H1 (cell line): ENCODE measurements at regions not wholly inside any gene's neighbourhood (a gene's known extent, or its start where the extent isn't known, plus 50 kb on each side); places are given as distances from the start of the nearest gene placed in this dataset.

Experiments used
- CTCF ChIA-PET: fragments of 300-600 bp; sonication (Branson Sonifier 250); formaldehyde crosslinking; loops from one replicate; lab custom pipeline; 2021; ENCODE audit not compliant: partially characterized antibody; lab: Charles Lee
- POLR2A ChIA-PET: fragments of 300-600 bp; sonication (Branson Sonifier 250); formaldehyde crosslinking; loops from one replicate; lab custom pipeline; 2021; ENCODE audit warnings: inconsistent platforms; ENCODE audit not compliant: partially characterized antibody; lab: Charles Lee
- DNase-seq, 2 experiments: peaks; one replicate each; pipeline versions ENCODE4 v3.0.0 to v3.0.0-alpha.2; 2010 to 2022; ENCODE audit warnings: low spot score in 2 of 2, low read depth in 1 of 2, mixed read lengths in 1 of 2
- FAIRE-seq: peaks from 2 replicates; lab custom pipeline; 2011; peaks lifted over from hg19 to GRCh38; lab: Jason Lieb, UNC
- H2AFZ ChIP-seq: 2 replicates; pipeline ENCODE4 v1.8.1; 2012; ENCODE audit warnings: low read length, inconsistent platforms
- H2AK5ac ChIP-seq: 2 replicates; pipeline ENCODE4 v1.6.1; 2013; ENCODE audit warnings: low read depth, low read length
- H2BK120ac ChIP-seq: replicated peaks from 2 replicates; pipeline ENCODE3; 2013; ENCODE audit warnings: low read depth, low read length, inconsistent platforms
- H2BK12ac ChIP-seq: 2 replicates; pipeline ENCODE4 v1.6.1; 2013; ENCODE audit warnings: low read depth, low read length
- H2BK15ac ChIP-seq: 2 replicates; pipeline ENCODE4 v1.6.1; 2013; ENCODE audit warnings: low read length
- H2BK20ac ChIP-seq: 2 replicates; pipeline ENCODE4 v1.6.1; 2013; ENCODE audit warnings: low read length
- H2BK5ac ChIP-seq: 2 replicates; pipeline ENCODE4 v1.6.1; 2013; ENCODE audit warnings: low read depth, low read length
- H3K14ac ChIP-seq: 2 replicates; pipeline ENCODE4 v1.6.1; 2013; ENCODE audit warnings: inconsistent platforms; ENCODE audit not compliant: insufficient read length
- H3K18ac ChIP-seq: 2 replicates; pipeline ENCODE4 v1.6.1; 2013; ENCODE audit warnings: low read length; ENCODE audit errors: extremely low read depth
- H3K23ac ChIP-seq: 2 replicates; pipeline ENCODE4 v1.6.1; 2013; ENCODE audit warnings: inconsistent platforms; ENCODE audit not compliant: insufficient read length
- H3K23me2 ChIP-seq: 2 replicates; pipeline ENCODE4 v1.6.1; 2013; ENCODE audit warnings: low read depth, low read length
- H3K27ac ChIP-seq: 2 replicates; pipeline ENCODE4 v1.6.1; 2011; ENCODE audit warnings: low read depth, low read length, inconsistent platforms
- H3K27me3 ChIP-seq, 4 experiments: replicated peaks in 1 of 4; 1 replicate in 1 of 4; 2 replicates in 3 of 4; pipeline versions ENCODE4 v1.6.1 to v1.8.1; 2011 to 2013; ENCODE audit warnings: low read length in 3 of 4, mild to moderate bottlenecking in 3 of 4, inconsistent platforms in 2 of 4, mixed read lengths in 2 of 4, moderate library complexity in 1 of 4; ENCODE audit not compliant: control insufficient read depth in 3 of 4, insufficient read depth in 3 of 4; ENCODE audit errors: extremely low read depth in 1 of 4
- H3K36me3 ChIP-seq, 4 experiments: 2 replicates each; pipeline versions ENCODE4 v1.6.1 to v1.8.1; 2011 to 2013; ENCODE audit warnings: mild to moderate bottlenecking in 4 of 4, low read length in 3 of 4, moderate library complexity in 2 of 4, control low read depth in 1 of 4, inconsistent platforms in 1 of 4; ENCODE audit not compliant: insufficient read depth in 4 of 4, control insufficient read depth in 2 of 4
- H3K4ac ChIP-seq: replicated peaks from 2 replicates; pipeline ENCODE3; 2013; ENCODE audit warnings: low read length, low read depth, mixed read lengths, inconsistent platforms; ENCODE audit not compliant: insufficient read length
- H3K4me1 ChIP-seq, 4 experiments: replicated peaks in 1 of 4; 1 replicate in 1 of 4; 2 replicates in 3 of 4; pipeline versions ENCODE4 v1.6.1 to v1.8.1; 2011 to 2013; ENCODE audit warnings: low read length in 3 of 4, inconsistent platforms in 2 of 4, mixed read lengths in 1 of 4; ENCODE audit not compliant: insufficient read depth in 4 of 4, control insufficient read depth in 3 of 4
- H3K4me2 ChIP-seq, 2 experiments: 2 replicates each; pipeline versions ENCODE4 v1.6.1 to v1.8.1; 2011 to 2013; ENCODE audit warnings: low read depth in 2 of 2, low read length in 2 of 2, control low read depth in 1 of 2, inconsistent platforms in 1 of 2, mild to moderate bottlenecking in 1 of 2; ENCODE audit not compliant: insufficient read depth in 1 of 2
- H3K4me3 ChIP-seq, 4 experiments: fragments of 200-600, 300-600 bp in 1 of 4; sonication (generic), shearing (Covaris generic), sonication (Bioruptor Twin) in 1 of 4; 2 replicates each; pipeline versions ENCODE4 v1.5.1 to v1.8.1; 2011 to 2016; ENCODE audit warnings: low read length in 4 of 4, low read depth in 3 of 4, control low read depth in 2 of 4, inconsistent platforms in 2 of 4, mild to moderate bottlenecking in 2 of 4, mixed read lengths in 1 of 4, moderate library complexity in 1 of 4; ENCODE audit not compliant: insufficient read depth in 2 of 4; ENCODE audit errors: extremely low read depth in 1 of 4
- H3K56ac ChIP-seq: replicated peaks from 2 replicates; pipeline ENCODE3; 2013; ENCODE audit warnings: low read depth, mild to moderate bottlenecking, mixed read lengths, low read length, inconsistent platforms; ENCODE audit not compliant: insufficient read length
- H3K79me1 ChIP-seq: 2 replicates; pipeline ENCODE4 v1.6.1; 2013; ENCODE audit warnings: low read depth, low read length, control low read depth
- H3K79me2 ChIP-seq, 2 experiments: 2 replicates each; pipeline versions ENCODE4 v1.6.1 to v1.8.1; 2012 to 2013; ENCODE audit warnings: low read length in 2 of 2, mild to moderate bottlenecking in 2 of 2, inconsistent platforms in 1 of 2; ENCODE audit not compliant: insufficient read depth in 2 of 2, control insufficient read depth in 1 of 2
- H3K9ac ChIP-seq, 4 experiments: replicated peaks in 1 of 4; 1 replicate in 1 of 4; 2 replicates in 3 of 4; pipeline versions ENCODE4 v1.6.1 to v1.8.1; 2011 to 2013; ENCODE audit warnings: low read depth in 3 of 4, low read length in 3 of 4, control low read depth in 2 of 4, mild to moderate bottlenecking in 2 of 4, moderate library complexity in 2 of 4, inconsistent platforms in 1 of 4; ENCODE audit errors: extremely low read depth in 1 of 4
- H3K9me3 ChIP-seq, 2 experiments: 2 replicates each; pipeline versions ENCODE4 v1.6.1 to v1.8.1; 2012 to 2013; ENCODE audit warnings: mild to moderate bottlenecking in 2 of 2, moderate library complexity in 2 of 2, control low read depth in 1 of 2, inconsistent platforms in 1 of 2, low read depth in 1 of 2, low read length in 1 of 2, mixed read lengths in 1 of 2; ENCODE audit not compliant: insufficient read depth in 2 of 2
- H4K20me1 ChIP-seq, 2 experiments: replicated peaks in 1 of 2; 2 replicates each; pipeline versions ENCODE3 to v1.8.1; 2011 to 2013; ENCODE audit warnings: inconsistent platforms in 2 of 2, low read length in 2 of 2, mild to moderate bottlenecking in 1 of 2; ENCODE audit not compliant: insufficient read depth in 2 of 2, control insufficient read depth in 1 of 2
- H4K5ac ChIP-seq: 2 replicates; pipeline ENCODE4 v1.6.1; 2013; ENCODE audit warnings: low read length, low read depth, mixed read lengths, inconsistent platforms; ENCODE audit not compliant: insufficient read length
- H4K8ac ChIP-seq: 2 replicates; pipeline ENCODE4 v1.8.0; 2013; ENCODE audit warnings: mild to moderate bottlenecking, moderate library complexity, low read length, inconsistent platforms; ENCODE audit not compliant: insufficient read depth; ENCODE audit errors: extremely low read depth
- H4K91ac ChIP-seq: replicated peaks from 2 replicates; pipeline ENCODE3; 2013; ENCODE audit warnings: low read length, mixed read lengths, inconsistent platforms; ENCODE audit not compliant: insufficient read length
- CEBPB ChIP-seq: IDR thresholded peaks from 2 replicates; pipeline ENCODE4 v1.6.1; 2012; ENCODE audit warnings: low read depth, low read length
- EZH2 ChIP-seq: fragments of 200-600 bp; sonication (generic); IDR thresholded peaks from 2 replicates; pipeline ENCODE4 v1.7.1; 2012; ENCODE audit warnings: low read depth, mild to moderate bottlenecking, moderate library complexity, low read length, inconsistent platforms; ENCODE audit not compliant: severe bottlenecking
- FOSL1 ChIP-seq: IDR thresholded peaks from 2 replicates; pipeline ENCODE4 v1.6.1; 2011; ENCODE audit warnings: mild to moderate bottlenecking, low read depth, low read length, moderate library complexity; ENCODE audit not compliant: insufficient read depth
- KDM1A ChIP-seq: fragments of 200-600, 300-600 bp; sonication (generic); IDR thresholded peaks from 2 replicates; pipeline ENCODE4 v1.7.1; 2016; ENCODE audit warnings: mild to moderate bottlenecking, low read length, borderline replicate concordance
- KDM4A ChIP-seq: IDR thresholded peaks from one replicate; pipeline ENCODE4 v1.7.1; 2012; ENCODE audit warnings: low read depth, mild to moderate bottlenecking, moderate library complexity, low read length, inconsistent platforms; ENCODE audit not compliant: severe bottlenecking
- RFX5 ChIP-seq: IDR thresholded peaks from 2 replicates; pipeline ENCODE4 v1.6.1; 2011; ENCODE audit warnings: low read depth, low read length, improper control_type of control experiment, borderline replicate concordance
- SP1 ChIP-seq: IDR thresholded peaks from 2 replicates; pipeline ENCODE4 v1.6.1; 2011; ENCODE audit warnings: low read depth, low read length
- SRF ChIP-seq: IDR thresholded peaks from 2 replicates; pipeline ENCODE4 v1.6.1; 2011; ENCODE audit warnings: mild to moderate bottlenecking, low read depth, low read length, moderate library complexity
- WGBS, 2 experiments: shearing (Covaris generic) in 1 of 2; methylation state at CpG; one replicate each; pipeline versions ENCODE4 v1.1.6 to v1.1.7; 2013 to 2015; ENCODE audit warnings: low lambda C conversion rate in 2 of 2, mixed read lengths in 2 of 2, inconsistent platforms in 1 of 2, low coverage in 1 of 2, missing lambda C conversion rate in 1 of 2; ENCODE audit not compliant: insufficient replicate concordance in 2 of 2, insufficient coverage in 1 of 2, insufficient read length in 1 of 2; ENCODE audit errors: extremely low coverage in 1 of 2, missing lambda C conversion rate in 1 of 2; 5-methylcytosine and 5-hydroxymethylcytosine counted together
- TF ChIP-seq, protein P1 (sequence below): IDR thresholded peaks from 2 replicates; pipeline ENCODE4 v1.6.1; 2011; ENCODE audit warnings: low read length, improper control_type of control experiment
- TF ChIP-seq, protein P2 (sequence below): IDR thresholded peaks from 2 replicates; pipeline ENCODE4 v1.6.1; 2011; ENCODE audit warnings: low read depth, mild to moderate bottlenecking, low read length; ENCODE audit not compliant: insufficient read depth

DNA sequence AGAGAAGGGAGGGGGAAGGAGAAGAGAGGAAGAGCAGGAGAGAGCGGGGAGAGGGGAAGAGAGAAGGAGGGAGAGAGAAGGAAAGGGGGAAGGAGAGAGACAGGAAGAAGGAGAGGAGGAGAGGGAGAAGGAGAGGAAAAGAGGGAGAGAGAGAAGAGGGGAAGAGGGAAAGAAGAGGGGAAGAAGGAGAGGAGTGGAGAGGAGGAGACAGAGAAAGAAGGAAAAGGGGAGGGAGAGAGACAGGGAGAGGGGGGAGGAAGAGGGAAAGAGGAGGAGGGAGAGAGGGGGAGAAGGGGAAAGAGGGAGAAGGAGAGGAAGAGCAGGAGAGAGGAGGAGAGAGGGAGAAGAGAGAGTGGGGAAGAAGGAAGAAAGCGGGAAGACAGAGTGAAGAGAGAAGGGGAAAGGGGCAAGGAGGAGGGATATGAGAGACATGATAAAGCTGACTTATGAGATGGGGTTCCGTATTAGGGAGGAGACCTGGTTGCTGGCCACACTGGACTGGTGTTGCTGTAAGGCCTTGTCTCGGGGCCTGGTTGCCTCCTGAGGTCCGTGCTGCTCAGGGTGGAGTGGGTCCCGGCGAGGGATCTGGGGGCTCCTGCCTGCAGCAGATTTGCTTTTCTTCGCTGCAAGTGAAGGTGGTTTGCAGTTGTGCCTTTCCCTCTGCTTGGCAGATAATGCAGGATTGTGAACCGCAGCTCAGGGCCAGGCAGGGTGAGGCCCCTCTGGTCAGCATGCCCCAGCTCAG, 139.5 kb downstream of the TEX29 start:
- Histone ChIP-seq H2BK5ac (peak overlapping the region; percentile 35; the same call in 1 of the 2 replicates), H3K27ac (no peak overlapping the region), H3K9me3 (peaks cover 0 to 9% of the 10 kb centered on the region in 2 experiments; a peak in 3 of 4 replicates), H3K9ac (no peak overlapping the region), H2BK15ac (peak overlapping the region; percentile 63; the same call in 1 of the 2 replicates), H2AK5ac (no peak overlapping the region), H3K4me2 (no peak overlapping the region), H4K8ac (no peak overlapping the region), H3K23me2 (no peaks in the 10 kb centered on the region), H3K4ac (no peak overlapping the region), H2AFZ (no peak overlapping the region; the same call in 1 of the 2 replicates), H2BK12ac (no peak overlapping the region), H3K56ac (no peak overlapping the region), H3K36me3 (no peaks in the 10 kb centered on the region), H2BK20ac (no peak overlapping the region), H3K4me3 (no peak overlapping the region), H4K91ac (no peak overlapping the region), H3K14ac (no peak overlapping the region), H3K23ac (no peak overlapping the region), H2BK120ac (no peak overlapping the region), H3K79me1 (no peaks in the 10 kb centered on the region), H3K27me3 (no peaks in the 10 kb centered on the region), H4K5ac (no peak overlapping the region), H3K79me2 (no peaks in the 10 kb centered on the region), H4K20me1 (no peaks in the 10 kb centered on the region), H3K18ac (0 out of 2 replicates have a peak overlapping the region, but pooled peaks have one; percentile 9), H3K4me1 (peaks cover 0 to 2% (median under 1%) of the 10 kb centered on the region in 4 experiments; a peak in 2 of 7 replicates)
- POLR2A ChIA-PET: no interaction called here
- FAIRE-seq: no peak
- WGBS, 2 experiments: 83% methylated on average over 9 of the region's 9 CpGs; no CpG with 5 or more reads in 1 of the 2 experiments
- CTCF ChIA-PET: interaction anchor here (0.6 to 1.6 kb wide), 10 partner anchors 14 to 1740 kb away, joined by 3 to 9 read pairs (median 4); no protein-coding TSS in a partner anchor
- no peak for DNase-seq
- TF ChIP-seq KDM4A (no peak), CEBPB (no peak), RFX5 (no peak), EZH2 (no peak), SRF (no peak), FOSL1 (no peak), SP1 (no peak), KDM1A (no peak)
- TF ChIP-seq, protein P1, sequence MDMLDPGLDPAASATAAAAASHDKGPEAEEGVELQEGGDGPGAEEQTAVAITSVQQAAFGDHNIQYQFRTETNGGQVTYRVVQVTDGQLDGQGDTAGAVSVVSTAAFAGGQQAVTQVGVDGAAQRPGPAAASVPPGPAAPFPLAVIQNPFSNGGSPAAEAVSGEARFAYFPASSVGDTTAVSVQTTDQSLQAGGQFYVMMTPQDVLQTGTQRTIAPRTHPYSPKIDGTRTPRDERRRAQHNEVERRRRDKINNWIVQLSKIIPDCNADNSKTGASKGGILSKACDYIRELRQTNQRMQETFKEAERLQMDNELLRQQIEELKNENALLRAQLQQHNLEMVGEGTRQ: no peak
- TF ChIP-seq, protein P2, sequence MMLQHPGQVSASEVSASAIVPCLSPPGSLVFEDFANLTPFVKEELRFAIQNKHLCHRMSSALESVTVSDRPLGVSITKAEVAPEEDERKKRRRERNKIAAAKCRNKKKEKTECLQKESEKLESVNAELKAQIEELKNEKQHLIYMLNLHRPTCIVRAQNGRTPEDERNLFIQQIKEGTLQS: no peak
